Heart right ventricle (tissue), 16 donors: ENCODE measurements at regions not wholly inside any gene's neighbourhood (a gene's known extent, or its start where the extent isn't known, plus 50 kb on each side); places are given as distances from the start of the nearest gene placed in this dataset.

Experiments used
- ATAC-seq, 8 donors: fragments of 200-7000 bp; cut with Tn5 transposase; one replicate each; pipeline ENCODE4 v1.9.1; 2020; ENCODE audit warnings: mild to moderate bottlenecking in 8 of 8, moderate library complexity in 8 of 8, moderate number of reproducible peaks in 1 of 8
- DNase-seq, 2 donors: peaks; one replicate each; pipeline ENCODE4 v3.0.0-alpha.2; 2020
- H3K27ac ChIP-seq, 10 donors: fragments of 200-600 bp; sonication (generic) in 2 of 10; one replicate each; pipeline versions ENCODE4 v1.5.0 to v1.8.0; 2020 to 2022; ENCODE audit warnings: mild to moderate bottlenecking in 3 of 10
- H3K27me3 ChIP-seq, 7 donors: fragments of 200-600 bp; one replicate each; pipeline ENCODE4 v1.8.0; 2021 to 2022; ENCODE audit warnings: mild to moderate bottlenecking in 2 of 7
- H3K36me3 ChIP-seq, 9 donors: fragments of 200-600 bp; sonication (generic) in 1 of 9; one replicate each; pipeline versions ENCODE4 v1.5.0 to v1.8.0; 2020 to 2022; ENCODE audit warnings: mild to moderate bottlenecking in 2 of 9
- H3K4me1 ChIP-seq, 9 donors: fragments of 200-600 bp; sonication (generic) in 1 of 9; one replicate each; pipeline versions ENCODE4 v1.5.0 to v1.8.0; 2020 to 2022; ENCODE audit warnings: mild to moderate bottlenecking in 4 of 9
- H3K4me3 ChIP-seq, 10 donors: fragments of 200-600 bp; sonication (generic) in 2 of 10; one replicate each; pipeline versions ENCODE4 v1.5.0 to v1.8.0; 2020 to 2022; ENCODE audit warnings: mild to moderate bottlenecking in 7 of 10, moderate library complexity in 2 of 10
- H3K9me3 ChIP-seq, 11 donors: fragments of 200-600 bp in 10 of 11; sonication (generic) in 2 of 11; one replicate each; pipeline versions ENCODE4 v1.5.0 to v1.8.0; 2013 to 2022; ENCODE audit warnings: mild to moderate bottlenecking in 2 of 11, control low read depth in 1 of 11, moderate library complexity in 1 of 11
- WGBS, 2 donors: extraction: QIAGEN DNeasy Blood & Tissue Kit; methylation state at CpG; one replicate each; pipeline ENCODE4 v1.1.7; 2013; ENCODE audit warnings: inconsistent platforms in 1 of 2; 5-methylcytosine and 5-hydroxymethylcytosine counted together
- intact Hi-C, 10 donors: fragments of 100-400 bp; cut with DNase I; formaldehyde crosslinking; loops; one replicate each; pipeline versions ENCODE4 v1.11.1 to v1.14.2; 2022
- TF ChIP-seq, protein P1 (sequence below), 9 donors: fragments of 200-600 bp; sonication (generic) in 2 of 9; IDR thresholded peaks; one replicate each; pipeline versions ENCODE4 v1.5.0 to v1.8.0; 2021 to 2022; ENCODE audit warnings: antibody characterized with exemption in 9 of 9, mild to moderate bottlenecking in 5 of 9, moderate library complexity in 1 of 9
- donor health status: Arrhythmogenic right ventricular cardiomyopathy.
- donor health status: ischemic (EF 13 %, LVEDD 7.1; RV severe dilation, severe dysfunction).
- donor health status: healthy with polysubstance abuse.
- donor health status: DM: no; HTN: yes; CAD: no.
- donor health status: DM: no; HTN: no; CAD: no.
- donor health status: ischemic (EF 25% LVEDD 6.9; RV normal size, moderate dysfunction).
- donor health status: ischemic (EF 25% LVEDD 5.7; RV mildly dilated, moderate dysfunction).
- donor health status: healthy.
- donor health status: DM: yes; HTN: yes; CAD: no.
- donor health status: Ischemic cardiomyopathy.
- donor health status: ischemic (EF 35%, LVEDD 5.7; RV mildly dilated, moderate dysfunction).
- donor health status: nonischemic (EF 11% LVEDD 7.7; RV severe dilation, severe dysfunction).
- donor health status: DM: yes; HTN: yes; CAD: no.
- donor health status: PGD.
- donor health status: ischemic (EF 29% LVEDD 5.4; RV normal size, mild dysfunction).
- donor health status: nonischemic (EF 23%, LVEDD 6.1; RV moderate dilation, normal function).

DNA sequence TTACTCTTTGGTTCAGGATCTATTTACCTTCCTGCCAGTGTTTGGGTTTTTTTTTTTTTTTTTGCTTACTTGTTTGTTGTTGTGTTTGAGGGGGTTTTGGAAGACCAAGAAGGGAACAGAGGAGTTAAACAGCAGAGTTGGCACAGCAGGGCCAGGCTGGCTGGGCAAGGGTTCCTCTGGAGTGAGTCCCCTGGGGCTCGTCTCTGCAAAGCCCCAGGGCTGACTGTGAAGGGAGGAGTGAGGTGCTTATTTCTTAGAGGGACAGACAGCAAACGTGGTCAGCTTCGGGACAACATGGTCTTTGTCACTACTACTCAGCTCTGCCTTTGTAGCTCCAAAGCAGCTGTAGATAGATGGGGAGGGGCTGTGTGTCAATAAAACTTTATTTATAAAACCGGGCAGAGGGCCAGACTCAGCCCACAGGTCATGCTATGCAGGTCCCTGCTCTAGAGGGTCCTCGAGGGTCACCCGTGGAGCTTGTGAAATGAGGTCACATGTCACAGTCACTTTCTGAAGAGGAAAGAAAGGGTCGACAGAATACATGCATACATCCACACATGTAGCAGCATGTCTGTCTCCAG is 1404.7 kb downstream of the BRD1 start:
- WGBS, 2 donors = 61 to 72% methylated on average over 7 of the region's 7 CpGs
- Histone ChIP-seq H3K27me3 (peaks cover 0 to 48% (median 30%) of the 10 kb centered on the region in 7 donors), H3K4me1 (no peaks in the 10 kb centered on the region), H3K4me3 (no peak overlapping the region), H3K9me3 (no peaks in the 10 kb centered on the region), H3K27ac (no peak overlapping the region), H3K36me3 (no peaks in the 10 kb centered on the region)
- ATAC-seq = no peak
- intact Hi-C loops = no loop called here
- TF ChIP-seq, protein P1, sequence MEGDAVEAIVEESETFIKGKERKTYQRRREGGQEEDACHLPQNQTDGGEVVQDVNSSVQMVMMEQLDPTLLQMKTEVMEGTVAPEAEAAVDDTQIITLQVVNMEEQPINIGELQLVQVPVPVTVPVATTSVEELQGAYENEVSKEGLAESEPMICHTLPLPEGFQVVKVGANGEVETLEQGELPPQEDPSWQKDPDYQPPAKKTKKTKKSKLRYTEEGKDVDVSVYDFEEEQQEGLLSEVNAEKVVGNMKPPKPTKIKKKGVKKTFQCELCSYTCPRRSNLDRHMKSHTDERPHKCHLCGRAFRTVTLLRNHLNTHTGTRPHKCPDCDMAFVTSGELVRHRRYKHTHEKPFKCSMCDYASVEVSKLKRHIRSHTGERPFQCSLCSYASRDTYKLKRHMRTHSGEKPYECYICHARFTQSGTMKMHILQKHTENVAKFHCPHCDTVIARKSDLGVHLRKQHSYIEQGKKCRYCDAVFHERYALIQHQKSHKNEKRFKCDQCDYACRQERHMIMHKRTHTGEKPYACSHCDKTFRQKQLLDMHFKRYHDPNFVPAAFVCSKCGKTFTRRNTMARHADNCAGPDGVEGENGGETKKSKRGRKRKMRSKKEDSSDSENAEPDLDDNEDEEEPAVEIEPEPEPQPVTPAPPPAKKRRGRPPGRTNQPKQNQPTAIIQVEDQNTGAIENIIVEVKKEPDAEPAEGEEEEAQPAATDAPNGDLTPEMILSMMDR (IDR thresholded peaks at IDR 0.05) = no peak
- no peak for DNase-seq

DNA sequence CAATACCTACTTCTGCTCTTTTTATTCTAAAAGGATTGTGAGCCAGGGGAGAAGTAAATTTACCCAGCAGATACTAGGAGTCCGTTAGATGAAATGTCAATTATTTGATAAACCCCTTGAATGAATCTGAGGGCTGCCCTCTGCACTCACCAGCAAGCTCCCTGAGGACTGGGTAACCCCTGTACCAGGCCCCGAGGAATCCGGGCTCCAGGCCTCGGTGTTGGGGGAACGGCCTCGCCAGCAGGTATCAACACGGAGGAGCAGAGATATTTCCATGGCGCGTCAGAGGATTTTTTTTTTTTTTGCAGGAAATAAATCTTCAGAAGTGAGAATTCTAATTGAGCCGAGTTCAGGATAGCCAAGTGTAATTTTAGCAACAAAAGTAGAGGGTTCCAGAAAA is 1408.8 kb downstream of the BRD1 start:
- no peak overlapping the region for H3K4me3 ChIP-seq
- TF ChIP-seq, protein P1 (IDR thresholded peaks at IDR 0.05) = no peak
- H3K9me3 ChIP-seq = no peaks in the 10 kb centered on the region
- ATAC-seq = no peak
- no peak for DNase-seq
- H3K27me3 ChIP-seq = peaks cover 0 to 56% (median 34%) of the 10 kb centered on the region in 7 donors
- intact Hi-C loops = no loop called here
- WGBS, 2 donors = 83 to 86% methylated on average over 10 of the region's 10 CpGs
- no peaks in the 10 kb centered on the region for H3K36me3 ChIP-seq
- no peak overlapping the region for H3K27ac ChIP-seq
- no peaks in the 10 kb centered on the region for H3K4me1 ChIP-seq

DNA sequence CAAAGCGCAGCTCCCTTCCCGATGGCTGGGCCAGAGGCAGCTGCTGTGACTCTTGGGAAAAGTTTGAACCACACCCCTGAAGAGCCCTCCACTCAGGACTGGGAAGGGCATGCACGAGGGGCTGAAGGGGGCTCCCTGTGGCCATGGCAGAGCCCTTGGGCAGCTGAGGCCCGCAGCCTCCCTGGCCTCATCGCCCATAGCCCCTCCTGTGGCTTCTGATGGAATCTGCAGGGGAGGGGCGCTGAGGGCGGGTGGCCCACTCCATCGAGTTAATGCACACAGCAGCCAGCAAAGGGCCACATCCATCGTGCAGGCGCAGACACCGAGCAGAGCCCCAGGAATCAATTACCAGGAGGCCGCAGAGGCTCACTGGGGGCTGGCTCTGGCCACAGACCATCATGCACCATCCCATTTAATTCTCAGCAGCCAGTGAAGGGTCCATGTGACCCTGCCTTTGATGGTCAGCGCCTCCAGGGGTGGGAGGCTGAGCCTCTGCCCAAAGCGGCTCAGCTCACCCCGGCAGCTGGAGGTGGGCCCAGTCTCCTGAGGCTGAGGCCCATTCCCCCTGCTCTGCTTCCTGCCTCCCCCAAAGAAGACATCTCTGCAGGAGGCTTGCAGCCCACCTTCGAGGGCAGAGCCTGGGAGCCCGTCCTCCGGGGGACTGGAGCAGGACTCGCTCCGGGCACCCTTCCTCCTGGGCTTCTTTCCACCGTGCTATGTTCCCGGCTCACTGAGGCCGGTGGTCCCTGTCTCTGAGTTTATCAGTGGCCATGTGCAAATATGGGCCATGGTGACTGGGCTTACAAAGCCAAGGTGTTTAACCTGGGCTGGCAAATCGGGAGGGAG is 1410.2 kb downstream of the BRD1 start:
- no peak for DNase-seq
- Histone ChIP-seq H3K4me1 (no peaks in the 10 kb centered on the region), H3K9me3 (no peaks in the 10 kb centered on the region), H3K36me3 (no peaks in the 10 kb centered on the region), H3K27ac (no peak overlapping the region), H3K4me3 (no peak overlapping the region), H3K27me3 (peaks cover 0 to 50% (median 34%) of the 10 kb centered on the region in 7 donors)
- intact Hi-C loops = no loop called here
- WGBS, 2 donors = 73 to 74% methylated on average over 24 of the region's 24 CpGs
- no peak for ATAC-seq
- TF ChIP-seq, protein P1 (IDR thresholded peaks at IDR 0.05) = no peak

DNA sequence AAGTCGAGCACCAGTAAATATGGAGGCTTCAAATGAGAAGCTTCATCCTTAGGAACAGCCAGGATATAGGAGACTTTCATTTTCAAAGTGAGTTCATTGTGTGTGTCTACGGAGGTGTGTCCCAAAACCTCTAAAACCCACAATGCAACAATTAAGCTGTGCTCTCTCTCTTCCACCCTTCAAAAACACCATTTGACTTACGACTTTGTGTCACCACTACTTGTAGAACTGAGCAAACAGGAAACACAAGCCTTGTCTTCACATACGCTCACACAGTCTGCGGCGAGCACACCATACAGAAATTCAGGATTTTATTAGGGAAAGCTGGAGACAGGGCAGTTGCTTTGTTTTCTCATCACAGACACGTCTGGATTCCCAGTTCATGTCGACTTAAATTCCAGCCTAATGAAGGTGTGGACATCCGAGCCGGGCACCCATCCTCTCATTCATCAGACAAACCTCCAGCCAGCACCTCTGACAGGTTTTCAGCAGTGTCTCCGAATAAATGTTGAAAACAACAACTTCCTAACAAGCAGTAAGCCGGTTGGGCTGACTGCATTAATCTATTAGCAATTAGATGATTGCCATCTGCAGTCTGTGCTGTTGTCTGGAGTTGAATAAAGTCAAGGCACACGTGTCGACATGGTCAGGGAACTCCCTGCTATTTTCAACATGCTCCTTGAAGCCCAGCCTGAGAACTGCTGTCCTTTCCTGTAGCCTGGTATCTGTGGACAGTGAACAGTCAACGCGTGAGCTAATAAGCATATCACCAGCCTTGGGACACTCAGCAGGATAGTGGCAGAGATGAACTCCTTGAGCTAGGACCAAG is 1411.1 kb downstream of the BRD1 start:
- H3K9me3 ChIP-seq = no peaks in the 10 kb centered on the region
- no peak overlapping the region for H3K27ac ChIP-seq
- ATAC-seq = no peak
- DNase-seq = no peak
- WGBS, 2 donors = 39 to 47% methylated on average over 16 of the region's 16 CpGs
- H3K4me3 ChIP-seq = no peak overlapping the region
- no peaks in the 10 kb centered on the region for H3K36me3 ChIP-seq
- no peaks in the 10 kb centered on the region for H3K4me1 ChIP-seq
- intact Hi-C loops = no loop called here
- TF ChIP-seq, protein P1 (IDR thresholded peaks at IDR 0.05) = no peak
- peaks cover 0 to 51% (median 34%) of the 10 kb centered on the region in 7 donors for H3K27me3 ChIP-seq
